Upper lobe of left lung (tissue), 6 donors: ENCODE measurements at regions not wholly inside any gene's neighbourhood (a gene's known extent, or its start where the extent isn't known, plus 50 kb on each side); places are given as distances from the start of the nearest gene placed in this dataset.

Experiments
- ATAC-seq, 2 donors: fragments of 200-7000 bp; cut with Tn5 transposase; one replicate each; pipeline ENCODE4 v1.9.1; 2022; ENCODE audit warnings: mild to moderate bottlenecking in 2 of 2, moderate library complexity in 2 of 2; ENCODE audit not compliant: low FRiP score in 2 of 2
- DNase-seq, 2 donors: peaks; one replicate each; pipeline ENCODE4 v3.0.0-alpha.2; 2019 to 2020
- H3K27ac ChIP-seq, 4 donors: fragments of 200-600 bp; sonication (generic); one replicate each; pipeline ENCODE4 v1.5.1; 2016 to 2019
- H3K27me3 ChIP-seq, 4 donors: fragments of 200-600 bp; sonication (generic); one replicate each; pipeline ENCODE4 v1.5.1; 2017 to 2019
- H3K36me3 ChIP-seq, 4 donors: fragments of 200-600 bp; sonication (generic); one replicate each; pipeline ENCODE4 v1.5.1; 2016 to 2019
- H3K4me1 ChIP-seq, 4 donors: fragments of 200-600 bp; sonication (generic); one replicate each; pipeline ENCODE4 v1.5.1; 2018 to 2019
- H3K4me3 ChIP-seq, 4 donors: fragments of 200-600 bp; sonication (generic); one replicate each; pipeline ENCODE4 v1.5.1; 2017 to 2019; ENCODE audit warnings: mild to moderate bottlenecking in 2 of 4, moderate library complexity in 1 of 4
- H3K9me3 ChIP-seq, 4 donors: fragments of 200-600 bp; sonication (generic); one replicate each; pipeline ENCODE4 v1.5.1; 2018 to 2019
- EP300 ChIP-seq, 4 donors: sonication (generic); formaldehyde crosslinking; IDR thresholded peaks; one replicate each; pipeline ENCODE4 v1.5.1; 2017; ENCODE audit warnings: antibody characterized with exemption in 4 of 4, control low read depth in 2 of 4
- POLR2A ChIP-seq, 4 donors: fragments of 450-650 bp; IDR thresholded peaks; one replicate each; pipeline ENCODE4 v1.5.1; 2016 to 2017; ENCODE audit warnings: antibody characterized with exemption in 4 of 4, mild to moderate bottlenecking in 2 of 4
- POLR2AphosphoS5 ChIP-seq, 2 donors: sonication (generic); formaldehyde crosslinking; IDR thresholded peaks; one replicate each; pipeline ENCODE4 v1.5.1; 2017; ENCODE audit warnings: antibody characterized with exemption in 2 of 2
- WGBS, 2 donors: methylation state at CpG; one replicate each; pipeline ENCODE4 v1.1.5; 2017 to 2018; 5-methylcytosine and 5-hydroxymethylcytosine counted together
- TF ChIP-seq, protein P1 (sequence below), 6 experiments: fragments of 450-650 bp in 4 of 6; fragments of 200-600 bp in 2 of 6; sonication (generic) in 2 of 6; IDR thresholded peaks; one replicate each; pipeline ENCODE4 v1.5.1; 2016 to 2019; ENCODE audit warnings: antibody characterized with exemption in 6 of 6
- donor health status: DM: no; HTN: no; CAD: no; lungs with moderate emphysema.
- donor health status: DM: no; HTN: yes; CAD: no; lungs with severe emphysema.

DNA sequence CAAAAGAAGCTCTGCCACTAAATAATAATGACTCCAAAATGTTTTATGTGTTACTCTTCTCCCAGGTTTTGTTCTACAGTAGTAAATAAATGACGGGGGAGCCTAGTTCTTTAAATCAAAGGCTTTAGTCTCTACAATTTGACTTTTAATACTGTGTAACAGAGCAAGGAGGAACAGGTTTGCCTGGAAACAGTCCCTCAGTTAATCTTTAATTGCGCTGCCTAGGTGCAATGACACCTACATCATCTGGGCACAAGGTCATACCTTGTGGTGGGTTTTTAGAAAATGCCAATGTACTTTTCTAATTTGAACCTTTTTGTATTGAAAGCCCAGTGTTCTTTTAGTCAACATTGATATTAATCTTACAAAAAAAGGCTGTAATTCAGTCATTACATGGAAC lies 287.3 kb upstream of the SETBP1 start:
- no peak for ATAC-seq
- DNase-seq: no peak

DNA sequence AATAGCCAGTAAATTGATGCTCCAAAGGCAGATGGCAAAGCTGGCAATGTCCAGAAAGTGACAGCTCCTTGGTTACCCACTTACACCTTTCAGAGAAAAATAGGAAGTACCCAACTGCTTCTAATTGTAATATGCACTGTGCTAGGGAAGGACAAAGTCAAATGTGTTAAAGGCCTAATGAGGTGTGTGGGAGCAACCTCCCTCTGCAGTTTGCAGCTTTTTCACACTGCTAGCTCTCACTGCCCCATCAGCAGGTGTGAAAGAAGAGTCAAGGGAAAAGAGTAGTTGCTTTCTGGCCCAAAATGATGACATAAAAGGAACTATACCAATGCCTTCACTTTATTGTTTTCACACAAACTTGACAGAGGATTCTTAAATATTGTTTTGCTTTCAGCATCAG lies 284.1 kb upstream of the SETBP1 start:
- no peaks in the 10 kb centered on the region for H3K4me1 ChIP-seq
- H3K27ac ChIP-seq: no peak overlapping the region
- ATAC-seq (no peak), DNase-seq (no peak)
- no peak overlapping the region for H3K4me3 ChIP-seq
- no peaks in the 10 kb centered on the region for H3K9me3 ChIP-seq
- TF ChIP-seq, protein P1, sequence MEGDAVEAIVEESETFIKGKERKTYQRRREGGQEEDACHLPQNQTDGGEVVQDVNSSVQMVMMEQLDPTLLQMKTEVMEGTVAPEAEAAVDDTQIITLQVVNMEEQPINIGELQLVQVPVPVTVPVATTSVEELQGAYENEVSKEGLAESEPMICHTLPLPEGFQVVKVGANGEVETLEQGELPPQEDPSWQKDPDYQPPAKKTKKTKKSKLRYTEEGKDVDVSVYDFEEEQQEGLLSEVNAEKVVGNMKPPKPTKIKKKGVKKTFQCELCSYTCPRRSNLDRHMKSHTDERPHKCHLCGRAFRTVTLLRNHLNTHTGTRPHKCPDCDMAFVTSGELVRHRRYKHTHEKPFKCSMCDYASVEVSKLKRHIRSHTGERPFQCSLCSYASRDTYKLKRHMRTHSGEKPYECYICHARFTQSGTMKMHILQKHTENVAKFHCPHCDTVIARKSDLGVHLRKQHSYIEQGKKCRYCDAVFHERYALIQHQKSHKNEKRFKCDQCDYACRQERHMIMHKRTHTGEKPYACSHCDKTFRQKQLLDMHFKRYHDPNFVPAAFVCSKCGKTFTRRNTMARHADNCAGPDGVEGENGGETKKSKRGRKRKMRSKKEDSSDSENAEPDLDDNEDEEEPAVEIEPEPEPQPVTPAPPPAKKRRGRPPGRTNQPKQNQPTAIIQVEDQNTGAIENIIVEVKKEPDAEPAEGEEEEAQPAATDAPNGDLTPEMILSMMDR (IDR thresholded peaks at IDR 0.05): no peak
- TF ChIP-seq POLR2AphosphoS5 (IDR thresholded peaks at IDR 0.05) (no peak), EP300 (IDR thresholded peaks at IDR 0.05) (no peak), POLR2A (IDR thresholded peaks at IDR 0.05) (no peak)
- no peaks in the 10 kb centered on the region for H3K36me3 ChIP-seq
- H3K27me3 ChIP-seq: no peaks in the 10 kb centered on the region

More for the DNA sequence above, 287.3 kb upstream of the SETBP1 start:
- H3K36me3 ChIP-seq: no peaks in the 10 kb centered on the region
- TF ChIP-seq POLR2AphosphoS5 (IDR thresholded peaks at IDR 0.05) (no peak), EP300 (IDR thresholded peaks at IDR 0.05) (no peak), POLR2A (IDR thresholded peaks at IDR 0.05) (no peak)
- TF ChIP-seq, protein P1 (IDR thresholded peaks at IDR 0.05): no peak
- no peaks in the 10 kb centered on the region for H3K9me3 ChIP-seq
- WGBS, 2 donors: 82 to 84% methylated on average over 2 of the region's 2 CpGs
- H3K4me3 ChIP-seq: no peak overlapping the region
- H3K27ac ChIP-seq: no peak overlapping the region
- H3K4me1 ChIP-seq: no peaks in the 10 kb centered on the region
- no peaks in the 10 kb centered on the region for H3K27me3 ChIP-seq

GRCh38 chr18:44409071-44409470 lies 271.6 kb upstream of the SETBP1 start:
- H3K36me3 ChIP-seq: no peaks in the 10 kb centered on the region
- H3K27ac ChIP-seq: no peak overlapping the region
- no peaks in the 10 kb centered on the region for H3K27me3 ChIP-seq
- ATAC-seq (no peak), DNase-seq (no peak)
- TF ChIP-seq POLR2AphosphoS5 (IDR thresholded peaks at IDR 0.05) (no peak), EP300 (IDR thresholded peaks at IDR 0.05) (no peak), POLR2A (IDR thresholded peaks at IDR 0.05) (no peak)
- TF ChIP-seq, protein P1 (IDR thresholded peaks at IDR 0.05): no peak
- H3K9me3 ChIP-seq: no peaks in the 10 kb centered on the region
- no peak overlapping the region for H3K4me3 ChIP-seq
- no peaks in the 10 kb centered on the region for H3K4me1 ChIP-seq

DNA sequence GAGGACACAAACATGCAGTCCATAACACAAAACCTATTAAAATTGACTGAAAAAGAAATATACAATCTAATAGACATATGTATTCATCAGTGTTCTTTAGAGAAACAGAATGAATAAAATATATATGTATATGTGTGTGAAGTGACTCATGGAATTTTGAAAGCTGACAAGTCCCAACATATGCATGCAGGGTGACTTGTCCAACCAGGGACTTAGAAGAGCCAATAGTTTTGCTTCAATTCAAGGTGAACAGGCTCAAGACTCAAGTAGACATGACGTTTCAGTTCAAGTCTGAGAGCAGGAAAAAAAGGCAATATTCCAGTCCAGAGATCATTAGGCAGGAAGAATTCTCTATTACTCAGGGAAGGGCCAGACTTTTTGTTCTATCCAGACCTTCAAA lies 271.2 kb upstream of the SETBP1 start:
- WGBS, 2 donors: 68 to 72% methylated on average over 1 of the region's 1 CpG
- no peak for ATAC-seq

DNA sequence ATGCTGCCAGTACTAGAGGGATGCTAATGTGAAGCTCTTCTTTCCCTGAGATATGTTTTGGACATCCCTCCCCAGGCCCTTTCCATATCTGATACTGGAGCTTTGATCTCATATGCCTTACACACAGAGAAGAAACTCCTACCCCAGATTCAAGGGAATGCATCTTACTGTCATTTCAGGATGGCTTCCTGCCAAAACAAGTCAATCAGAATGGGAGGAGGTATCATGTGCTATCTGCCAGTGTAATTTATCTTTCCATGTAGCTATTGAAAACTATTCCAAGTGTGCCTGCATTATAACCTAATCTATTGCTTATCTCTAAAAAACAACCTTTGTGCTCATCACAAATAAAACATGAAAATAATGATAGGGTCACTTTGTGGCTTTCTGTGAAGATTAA lies 269.9 kb upstream of the SETBP1 start:
- no peaks in the 10 kb centered on the region for H3K4me1 ChIP-seq
- DNase-seq (no peak), ATAC-seq (no peak)
- no peak overlapping the region for H3K4me3 ChIP-seq
- no peaks in the 10 kb centered on the region for H3K27me3 ChIP-seq
- H3K36me3 ChIP-seq: no peaks in the 10 kb centered on the region
- H3K27ac ChIP-seq: no peak overlapping the region
- H3K9me3 ChIP-seq: no peaks in the 10 kb centered on the region
- TF ChIP-seq POLR2A (IDR thresholded peaks at IDR 0.05): no peak
- TF ChIP-seq, protein P1 (IDR thresholded peaks at IDR 0.05): no peak

More for the DNA sequence above, 271.2 kb upstream of the SETBP1 start:
- Histone ChIP-seq H3K4me3 (no peak overlapping the region), H3K27ac (no peak overlapping the region), H3K9me3 (no peaks in the 10 kb centered on the region), H3K4me1 (no peaks in the 10 kb centered on the region), H3K36me3 (no peaks in the 10 kb centered on the region), H3K27me3 (no peaks in the 10 kb centered on the region)
- TF ChIP-seq POLR2A (IDR thresholded peaks at IDR 0.05) (no peak), EP300 (IDR thresholded peaks at IDR 0.05) (no peak), POLR2AphosphoS5 (IDR thresholded peaks at IDR 0.05) (no peak)
- TF ChIP-seq, protein P1 (IDR thresholded peaks at IDR 0.05): no peak
- no peak for DNase-seq
